HG03139 (cell line): ENCODE measurements at regions not wholly inside any gene's neighbourhood (a gene's known extent, or its start where the extent isn't known, plus 50 kb on each side); places are given as distances from the start of the nearest gene placed in this dataset.
"Not testable (repeated sequence)": the region's sequence is repeated elsewhere in the genome, so short reads cannot be mapped to it uniquely, and the experiment has no call there.

ENCODE experiments used
- ATAC-seq: cut with Tn5 transposase; IDR thresholded peaks from one replicate; pipeline ENCODE4 v1.9.1; 2021; ENCODE audit not compliant: unreplicated experiment

GRCh38 chr6:78222226-78222625, 569.4 kb downstream of the MEI4 start:
- no peak for ATAC-seq

GRCh38 chr6:78231002-78231401, 578.2 kb downstream of the MEI4 start:
- no peak for ATAC-seq

- no peak for ATAC-seq
Measured at GRCh38 chr6:78243519-78243918, 590.7 kb downstream of the MEI4 start.

GRCh38 chr6:78251931-78252330, 599.1 kb downstream of the MEI4 start:
- no peak for ATAC-seq

- ATAC-seq, result no peak
Measured at GRCh38 chr6:78253618-78254017, 600.8 kb downstream of the MEI4 start.

GRCh38 chr6:78259935-78260334, 607.1 kb downstream of the MEI4 start:
- no peak for ATAC-seq

GRCh38 chr6:78260427-78260826, 606.9 kb upstream of the IRAK1BP1 start:
- ATAC-seq, result not testable (repeated sequence)

GRCh38 chr6:78268591-78269452, 598.5 kb upstream of the IRAK1BP1 start:
- no peak for ATAC-seq

GRCh38 chr6:78300885-78301284, 566.5 kb upstream of the IRAK1BP1 start:
- ATAC-seq, result no peak

- no peak for ATAC-seq
Measured at GRCh38 chr6:78302411-78302810, 564.9 kb upstream of the IRAK1BP1 start.

GRCh38 chr6:78308025-78308424, 559.3 kb upstream of the IRAK1BP1 start:
- no peak for ATAC-seq

GRCh38 chr6:78322068-78322845, 545.1 kb upstream of the IRAK1BP1 start:
- ATAC-seq, result no peak

- ATAC-seq, result no peak
Measured at GRCh38 chr6:78324213-78324612, 543.1 kb upstream of the IRAK1BP1 start.

GRCh38 chr6:78340755-78341154, 526.6 kb upstream of the IRAK1BP1 start:
- ATAC-seq, result no peak

GRCh38 chr6:78345882-78346281, 521.5 kb upstream of the IRAK1BP1 start:
- no peak for ATAC-seq

- no peak for ATAC-seq
Measured at GRCh38 chr6:78347191-78347916, 520.0 kb upstream of the IRAK1BP1 start.

GRCh38 chr6:78353040-78353439, 514.3 kb upstream of the IRAK1BP1 start:
- no peak for ATAC-seq

- no peak for ATAC-seq
Measured at GRCh38 chr6:78363688-78364087, 503.7 kb upstream of the IRAK1BP1 start.

- no peak for ATAC-seq
Measured at GRCh38 chr6:78365473-78365872, 501.9 kb upstream of the IRAK1BP1 start.

GRCh38 chr6:78377056-78377455, 490.3 kb upstream of the IRAK1BP1 start:
- no peak for ATAC-seq

GRCh38 chr6:78379982-78380381, 487.4 kb upstream of the IRAK1BP1 start:
- ATAC-seq, result no peak
